ENCODE measurements at regions not wholly inside any gene's neighbourhood (a gene's known extent, or its start where the extent isn't known, plus 50 kb on each side); places are given as distances from the start of the nearest gene placed in this dataset.
"Not testable (repeated sequence)": the region's sequence is repeated elsewhere in the genome, so short reads cannot be mapped to it uniquely, and the experiment has no call there.

- Histone ChIP-seq H3K27ac (no peak overlapping the region), H3K27me3 (no peaks in the 10 kb centered on the region), H3K4me1 (no peaks in the 10 kb centered on the region), H3K36me3 (no peaks in the 10 kb centered on the region), H3K9me3 (no peaks in the 10 kb centered on the region), H3K4me3 (no peak overlapping the region)
- intact Hi-C loops (cut with DNase I; ENCODE audit: low total_unique reads), result no loop called here
- no peak for TF ChIP-seq POLR2A (IDR thresholded peaks at IDR 0.05)
- TF ChIP-seq, protein P1, sequence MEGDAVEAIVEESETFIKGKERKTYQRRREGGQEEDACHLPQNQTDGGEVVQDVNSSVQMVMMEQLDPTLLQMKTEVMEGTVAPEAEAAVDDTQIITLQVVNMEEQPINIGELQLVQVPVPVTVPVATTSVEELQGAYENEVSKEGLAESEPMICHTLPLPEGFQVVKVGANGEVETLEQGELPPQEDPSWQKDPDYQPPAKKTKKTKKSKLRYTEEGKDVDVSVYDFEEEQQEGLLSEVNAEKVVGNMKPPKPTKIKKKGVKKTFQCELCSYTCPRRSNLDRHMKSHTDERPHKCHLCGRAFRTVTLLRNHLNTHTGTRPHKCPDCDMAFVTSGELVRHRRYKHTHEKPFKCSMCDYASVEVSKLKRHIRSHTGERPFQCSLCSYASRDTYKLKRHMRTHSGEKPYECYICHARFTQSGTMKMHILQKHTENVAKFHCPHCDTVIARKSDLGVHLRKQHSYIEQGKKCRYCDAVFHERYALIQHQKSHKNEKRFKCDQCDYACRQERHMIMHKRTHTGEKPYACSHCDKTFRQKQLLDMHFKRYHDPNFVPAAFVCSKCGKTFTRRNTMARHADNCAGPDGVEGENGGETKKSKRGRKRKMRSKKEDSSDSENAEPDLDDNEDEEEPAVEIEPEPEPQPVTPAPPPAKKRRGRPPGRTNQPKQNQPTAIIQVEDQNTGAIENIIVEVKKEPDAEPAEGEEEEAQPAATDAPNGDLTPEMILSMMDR (IDR thresholded peaks at IDR 0.05), result no peak
- no peak for DNase-seq
Observed at GRCh38 chr12:89270548-89270947, 81.8 kb downstream of the DUSP6 start.

- TF ChIP-seq POLR2A (IDR thresholded peaks at IDR 0.05), result no peak
- TF ChIP-seq, protein P1 (IDR thresholded peaks at IDR 0.05), result no peak
Observed at GRCh38 chr12:89269174-89269573, 83.1 kb downstream of the DUSP6 start.

GRCh38 chr12:89267404-89267803 lies 84.9 kb downstream of the DUSP6 start:
- Histone ChIP-seq H3K27ac (no peak overlapping the region), H3K36me3 (no peaks in the 10 kb centered on the region), H3K4me3 (no peak overlapping the region), H3K27me3 (no peaks in the 10 kb centered on the region), H3K4me1 (no peaks in the 10 kb centered on the region), H3K9me3 (no peaks in the 10 kb centered on the region)
- TF ChIP-seq, protein P1 (IDR thresholded peaks at IDR 0.05), result no peak
- TF ChIP-seq POLR2A (IDR thresholded peaks at IDR 0.05), result no peak
- DNase-seq, result no peak
- intact Hi-C loops (cut with DNase I; ENCODE audit: low total_unique reads), result no loop called here

More at GRCh38 chr12:89269174-89269573, 83.1 kb downstream of the DUSP6 start:
- no peaks in the 10 kb centered on the region for H3K36me3 ChIP-seq
- no peak for DNase-seq
- H3K9me3 ChIP-seq, result no peaks in the 10 kb centered on the region
- no peak overlapping the region for H3K4me3 ChIP-seq
- no peak overlapping the region for H3K27ac ChIP-seq
- H3K4me1 ChIP-seq, result no peaks in the 10 kb centered on the region
- no peaks in the 10 kb centered on the region for H3K27me3 ChIP-seq
- intact Hi-C loops (cut with DNase I; ENCODE audit: low total_unique reads), result no loop called here

DNA sequence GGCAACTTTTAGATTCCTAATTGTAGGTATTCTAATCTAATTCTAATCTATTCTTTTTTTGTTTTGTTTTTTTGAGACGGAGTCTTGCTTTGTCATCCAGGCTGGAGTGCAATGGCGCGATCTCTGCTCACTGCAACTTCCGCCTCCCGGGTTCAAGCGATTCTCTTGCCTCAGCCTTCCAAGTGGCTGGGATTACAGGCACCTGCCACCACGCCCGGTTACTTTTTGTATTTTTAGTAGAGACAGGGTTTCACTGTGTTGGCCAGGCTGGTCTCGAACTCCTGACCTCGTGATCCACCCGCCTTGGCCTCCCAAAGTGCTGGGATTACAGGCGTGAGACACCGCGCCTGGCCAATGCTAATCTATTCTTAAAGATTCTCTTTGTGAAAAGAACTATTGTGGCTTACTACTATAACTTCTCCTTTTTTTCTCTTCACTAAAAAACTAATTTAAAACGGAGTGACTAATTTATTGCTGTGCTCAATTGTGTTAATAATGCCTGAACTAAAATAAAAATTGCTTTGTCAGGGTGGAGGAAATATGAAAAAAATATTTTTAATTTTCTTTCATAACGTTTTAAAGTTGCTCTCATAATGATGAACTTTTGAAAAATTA lies 85.6 kb downstream of the DUSP6 start:
- H3K4me1 ChIP-seq; H3K4me3 ChIP-seq; intact Hi-C loops (cut with DNase I; ENCODE audit: low total_unique reads); DNase-seq; H3K36me3 ChIP-seq; H3K27ac ChIP-seq; H3K27me3 ChIP-seq; H3K9me3 ChIP-seq: not testable (repeated sequence)

- Histone ChIP-seq H3K9me3 (no peaks in the 10 kb centered on the region), H3K27ac (no peak overlapping the region), H3K4me1 (no peaks in the 10 kb centered on the region), H3K36me3 (no peaks in the 10 kb centered on the region), H3K4me3 (no peak overlapping the region), H3K27me3 (no peaks in the 10 kb centered on the region)
- DNase-seq, result no peak
- TF ChIP-seq POLR2A (IDR thresholded peaks at IDR 0.05), result no peak
- TF ChIP-seq, protein P1 (IDR thresholded peaks at IDR 0.05), result no peak
- intact Hi-C loops (cut with DNase I; ENCODE audit: low total_unique reads), result no loop called here
Observed at GRCh38 chr12:89264837-89265236, 87.5 kb downstream of the DUSP6 start.

DNA sequence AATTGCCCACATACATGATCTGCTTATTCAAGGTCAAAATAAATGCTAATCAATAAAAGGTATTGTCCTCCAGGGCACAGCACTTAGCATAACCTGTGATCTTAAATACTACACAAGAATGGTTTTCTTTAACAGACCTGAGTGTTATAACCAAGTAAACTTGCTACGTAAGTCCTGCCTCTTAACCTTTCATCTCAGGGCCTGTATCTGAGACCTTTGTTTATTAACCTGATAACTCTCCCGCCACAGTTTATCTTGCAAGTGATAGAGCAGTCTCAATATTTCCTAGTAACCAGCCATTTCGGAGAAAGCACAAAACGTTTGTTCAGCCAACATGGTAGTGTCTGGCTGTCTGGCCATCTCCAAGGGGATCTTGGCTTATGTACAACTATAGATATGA lies 88.4 kb downstream of the DUSP6 start:
- no peak for DNase-seq
- Histone ChIP-seq H3K36me3 (no peaks in the 10 kb centered on the region), H3K9me3 (no peaks in the 10 kb centered on the region), H3K4me1 (no peaks in the 10 kb centered on the region), H3K4me3 (no peak overlapping the region), H3K27ac (no peak overlapping the region), H3K27me3 (no peaks in the 10 kb centered on the region)
- intact Hi-C loops (cut with DNase I; ENCODE audit: low total_unique reads), result no loop called here
- TF ChIP-seq, protein P1 (IDR thresholded peaks at IDR 0.05), result no peak
- no peak for TF ChIP-seq POLR2A (IDR thresholded peaks at IDR 0.05)
